ENCODE measurements at regions not wholly inside any gene's neighbourhood (a gene's known extent, or its start where the extent isn't known, plus 50 kb on each side); places are given as distances from the start of the nearest gene placed in this dataset.

DNA sequence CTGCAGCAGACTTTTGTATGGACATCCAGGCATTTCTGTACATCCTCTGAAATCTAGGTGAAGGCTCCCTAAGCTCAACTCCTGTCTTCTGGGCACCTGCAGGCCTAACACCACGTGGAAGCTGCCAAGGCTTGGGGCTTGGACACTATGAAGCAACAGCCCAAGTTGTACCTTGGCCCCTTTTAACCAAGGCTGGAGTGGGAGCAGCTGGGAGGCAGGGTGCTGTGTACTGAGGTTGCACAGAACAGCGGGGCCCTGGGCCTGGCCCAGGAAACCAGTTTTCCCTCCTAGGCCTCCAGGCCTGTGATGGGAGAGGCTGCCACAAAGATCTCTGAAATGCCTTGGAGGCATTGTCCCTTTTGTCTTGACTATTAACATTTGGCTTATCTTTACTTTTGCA lies 214.4 kb upstream of the LRIG3 start:
- H3F3A ChIP-seq (ENCODE audit: insufficient read depth, low read length), result no peaks in the 10 kb centered on the region
- H3K9me2 ChIP-seq (replicated peaks; ENCODE audit: insufficient read depth, low read length), result no peaks in the 10 kb centered on the region
- H3K27ac ChIP-seq (ENCODE audit: low read length), result no peak overlapping the region
- no peak for DNase-seq
- no peak overlapping the region for H3K4me2 ChIP-seq (ENCODE audit: low read depth, low read length)
- no peaks in the 10 kb centered on the region for H3K27me3 ChIP-seq (replicated peaks; ENCODE audit: insufficient read depth, low read length)
- no peaks in the 10 kb centered on the region for H3K36me3 ChIP-seq (replicated peaks; ENCODE audit: insufficient read depth, low read length)
- no peak overlapping the region for H2AFZ ChIP-seq (ENCODE audit: low read length)
- H3K4me3 ChIP-seq (ENCODE audit: low read length), result no peak overlapping the region
- H3K79me2 ChIP-seq (ENCODE audit: low read length), result no peaks in the 10 kb centered on the region
- H4K20me1 ChIP-seq (ENCODE audit: insufficient read depth, low read length), result no peaks in the 10 kb centered on the region
- no peak overlapping the region for H3K9ac ChIP-seq (ENCODE audit: low read length)
- TF ChIP-seq EZH2 (optimal IDR thresholded peaks at IDR 0.05; ENCODE audit: low read depth, low read length) (no peak), EZH2phosphoT487 (IDR thresholded peaks at IDR 0.05; ENCODE audit: low read length) (no peak)
- H3K9me3 ChIP-seq (replicated peaks; ENCODE audit: insufficient read depth, low read length), result no peaks in the 10 kb centered on the region
- no peaks in the 10 kb centered on the region for H3K4me1 ChIP-seq (ENCODE audit: low read length)

GRCh38 chr12:59131462-59131861 lies 211.2 kb upstream of the LRIG3 start:
- Histone ChIP-seq H3K9me3 (replicated peaks; ENCODE audit: insufficient read depth, low read length) (no peaks in the 10 kb centered on the region), H3F3A (ENCODE audit: insufficient read depth, low read length) (no peaks in the 10 kb centered on the region), H3K79me2 (ENCODE audit: low read length) (no peaks in the 10 kb centered on the region), H2AFZ (ENCODE audit: low read length) (no peak overlapping the region), H3K9me2 (replicated peaks; ENCODE audit: insufficient read depth, low read length) (no peaks in the 10 kb centered on the region), H3K36me3 (replicated peaks; ENCODE audit: insufficient read depth, low read length) (no peaks in the 10 kb centered on the region), H3K4me3 (ENCODE audit: low read length) (no peak overlapping the region), H3K9ac (ENCODE audit: low read length) (no peak overlapping the region), H3K4me1 (ENCODE audit: low read length) (no peaks in the 10 kb centered on the region), H3K4me2 (ENCODE audit: low read depth, low read length) (no peak overlapping the region), H3K27ac (ENCODE audit: low read length) (no peak overlapping the region), H3K27me3 (replicated peaks; ENCODE audit: insufficient read depth, low read length) (no peaks in the 10 kb centered on the region), H4K20me1 (ENCODE audit: insufficient read depth, low read length) (no peaks in the 10 kb centered on the region)
- no peak for DNase-seq
- TF ChIP-seq EZH2 (optimal IDR thresholded peaks at IDR 0.05; ENCODE audit: low read depth, low read length) (no peak), EZH2phosphoT487 (IDR thresholded peaks at IDR 0.05; ENCODE audit: low read length) (no peak), CTCF (IDR thresholded peaks at IDR 0.05; ENCODE audit: low read length) (no peak)

DNA sequence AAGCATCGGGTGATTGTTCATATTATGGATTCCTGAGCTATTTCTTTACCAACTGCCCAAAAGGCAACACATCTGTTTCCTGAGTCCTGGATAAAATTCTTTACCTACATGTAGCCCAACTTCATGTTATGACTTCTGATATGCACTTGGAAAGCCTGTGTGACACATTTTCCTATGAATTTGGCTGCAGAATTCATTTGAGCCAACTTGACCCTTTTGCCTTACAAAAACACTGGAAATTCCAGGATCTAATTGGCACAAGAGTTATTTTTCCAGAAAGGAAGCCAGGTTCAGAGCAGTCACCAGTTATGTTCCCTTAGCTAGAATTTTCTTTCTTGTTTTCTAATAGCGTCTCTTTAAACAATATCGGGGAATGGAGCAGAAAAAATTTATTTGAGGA lies 202.5 kb upstream of the LRIG3 start:
- Histone ChIP-seq H3K4me2 (ENCODE audit: low read depth, low read length) (no peak overlapping the region), H3K27me3 (replicated peaks; ENCODE audit: insufficient read depth, low read length) (no peaks in the 10 kb centered on the region), H3K9ac (ENCODE audit: low read length) (no peak overlapping the region), H3K4me1 (ENCODE audit: low read length) (no peaks in the 10 kb centered on the region), H3K4me3 (ENCODE audit: low read length) (no peak overlapping the region), H3K27ac (ENCODE audit: low read length) (no peak overlapping the region), H2AFZ (ENCODE audit: low read length) (no peak overlapping the region), H3K9me3 (replicated peaks; ENCODE audit: insufficient read depth, low read length) (no peaks in the 10 kb centered on the region), H3K79me2 (ENCODE audit: low read length) (no peaks in the 10 kb centered on the region), H3K9me2 (replicated peaks; ENCODE audit: insufficient read depth, low read length) (no peaks in the 10 kb centered on the region), H4K20me1 (ENCODE audit: insufficient read depth, low read length) (no peaks in the 10 kb centered on the region), H3K36me3 (replicated peaks; ENCODE audit: insufficient read depth, low read length) (no peaks in the 10 kb centered on the region), H3F3A (ENCODE audit: insufficient read depth, low read length) (no peaks in the 10 kb centered on the region)
- TF ChIP-seq CTCF (IDR thresholded peaks at IDR 0.05; ENCODE audit: low read length) (no peak), EZH2 (optimal IDR thresholded peaks at IDR 0.05; ENCODE audit: low read depth, low read length) (no peak), EZH2phosphoT487 (IDR thresholded peaks at IDR 0.05; ENCODE audit: low read length) (no peak)
- no peak for DNase-seq

DNA sequence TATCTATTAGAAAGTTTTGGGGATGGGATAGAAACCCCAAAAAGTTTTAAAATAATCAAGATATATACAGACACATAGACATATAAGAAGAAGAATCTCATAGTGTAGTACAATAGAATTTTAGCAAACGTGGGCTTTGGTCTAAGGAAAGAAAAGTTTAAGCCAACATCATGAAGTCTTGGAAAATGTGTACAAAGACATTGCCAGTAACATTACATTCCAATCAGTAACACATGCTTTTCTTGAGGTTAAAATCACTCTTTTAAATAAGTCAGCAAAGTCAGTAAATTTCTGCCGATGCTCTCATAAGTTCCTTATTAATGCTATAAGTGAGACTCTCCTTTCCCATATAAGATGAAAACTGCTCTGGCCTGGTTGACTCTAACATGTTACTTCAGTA lies 201.1 kb upstream of the LRIG3 start:
- Histone ChIP-seq H3K4me3 (ENCODE audit: low read length) (no peak overlapping the region), H3F3A (ENCODE audit: insufficient read depth, low read length) (no peaks in the 10 kb centered on the region), H3K9me3 (replicated peaks; ENCODE audit: insufficient read depth, low read length) (no peaks in the 10 kb centered on the region), H2AFZ (ENCODE audit: low read length) (no peak overlapping the region), H3K4me2 (ENCODE audit: low read depth, low read length) (no peak overlapping the region), H3K9ac (ENCODE audit: low read length) (no peak overlapping the region), H3K9me2 (replicated peaks; ENCODE audit: insufficient read depth, low read length) (no peaks in the 10 kb centered on the region), H3K36me3 (replicated peaks; ENCODE audit: insufficient read depth, low read length) (no peaks in the 10 kb centered on the region), H4K20me1 (ENCODE audit: insufficient read depth, low read length) (no peaks in the 10 kb centered on the region), H3K27ac (ENCODE audit: low read length) (no peak overlapping the region), H3K79me2 (ENCODE audit: low read length) (no peaks in the 10 kb centered on the region), H3K27me3 (replicated peaks; ENCODE audit: insufficient read depth, low read length) (no peaks in the 10 kb centered on the region), H3K4me1 (ENCODE audit: low read length) (no peaks in the 10 kb centered on the region)
- TF ChIP-seq CTCF (IDR thresholded peaks at IDR 0.05; ENCODE audit: low read length), result no peak
- TF ChIP-seq EZH2 (optimal IDR thresholded peaks at IDR 0.05; ENCODE audit: low read depth, low read length), result no peak
- no peak for TF ChIP-seq EZH2phosphoT487 (IDR thresholded peaks at IDR 0.05; ENCODE audit: low read length)
- DNase-seq, result no peak

Measured in MM.1S (cell line).